ENCODE measurements at regions not wholly inside any gene's neighbourhood (a gene's known extent, or its start where the extent isn't known, plus 50 kb on each side); places are given as distances from the start of the nearest gene placed in this dataset.

DNA sequence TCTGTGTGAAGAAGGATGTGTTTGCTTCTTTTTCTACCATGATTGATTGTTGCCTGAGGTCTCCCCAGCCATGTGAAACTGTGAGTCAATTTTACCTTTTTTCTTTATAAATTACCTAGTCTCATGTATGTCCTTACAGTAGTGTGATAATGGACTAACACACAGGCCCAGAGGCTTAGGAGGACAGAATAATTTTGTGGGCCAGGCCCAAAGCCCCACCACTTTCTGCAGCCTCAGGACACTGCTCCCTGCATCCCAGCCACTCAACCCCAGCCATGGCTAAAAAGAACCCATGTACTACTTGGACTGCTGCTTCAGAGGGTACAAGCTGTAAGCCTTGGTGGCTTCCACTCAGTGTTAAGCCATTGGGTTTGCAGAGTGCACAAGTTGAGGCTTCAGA is 512.7 kb upstream of the CT83 start:
- no peaks in the 10 kb centered on the region for H3K4me1 ChIP-seq
- no peaks in the 10 kb centered on the region for H3K27me3 ChIP-seq (ENCODE audit: low read depth)
- H3K36me3 ChIP-seq = no peaks in the 10 kb centered on the region
- TF ChIP-seq, protein P1, sequence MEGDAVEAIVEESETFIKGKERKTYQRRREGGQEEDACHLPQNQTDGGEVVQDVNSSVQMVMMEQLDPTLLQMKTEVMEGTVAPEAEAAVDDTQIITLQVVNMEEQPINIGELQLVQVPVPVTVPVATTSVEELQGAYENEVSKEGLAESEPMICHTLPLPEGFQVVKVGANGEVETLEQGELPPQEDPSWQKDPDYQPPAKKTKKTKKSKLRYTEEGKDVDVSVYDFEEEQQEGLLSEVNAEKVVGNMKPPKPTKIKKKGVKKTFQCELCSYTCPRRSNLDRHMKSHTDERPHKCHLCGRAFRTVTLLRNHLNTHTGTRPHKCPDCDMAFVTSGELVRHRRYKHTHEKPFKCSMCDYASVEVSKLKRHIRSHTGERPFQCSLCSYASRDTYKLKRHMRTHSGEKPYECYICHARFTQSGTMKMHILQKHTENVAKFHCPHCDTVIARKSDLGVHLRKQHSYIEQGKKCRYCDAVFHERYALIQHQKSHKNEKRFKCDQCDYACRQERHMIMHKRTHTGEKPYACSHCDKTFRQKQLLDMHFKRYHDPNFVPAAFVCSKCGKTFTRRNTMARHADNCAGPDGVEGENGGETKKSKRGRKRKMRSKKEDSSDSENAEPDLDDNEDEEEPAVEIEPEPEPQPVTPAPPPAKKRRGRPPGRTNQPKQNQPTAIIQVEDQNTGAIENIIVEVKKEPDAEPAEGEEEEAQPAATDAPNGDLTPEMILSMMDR (IDR thresholded peaks at IDR 0.05; ENCODE audit: borderline replicate concordance) = no peak
- no peaks in the 10 kb centered on the region for H3K9me3 ChIP-seq (replicated peaks)
- H3K4me3 ChIP-seq = no peak overlapping the region
- intact Hi-C loops (cut with micrococcal nuclease) = no loop called here
- H3K27ac ChIP-seq (replicated peaks) = no peak overlapping the region
- no peak for DNase-seq

DNA sequence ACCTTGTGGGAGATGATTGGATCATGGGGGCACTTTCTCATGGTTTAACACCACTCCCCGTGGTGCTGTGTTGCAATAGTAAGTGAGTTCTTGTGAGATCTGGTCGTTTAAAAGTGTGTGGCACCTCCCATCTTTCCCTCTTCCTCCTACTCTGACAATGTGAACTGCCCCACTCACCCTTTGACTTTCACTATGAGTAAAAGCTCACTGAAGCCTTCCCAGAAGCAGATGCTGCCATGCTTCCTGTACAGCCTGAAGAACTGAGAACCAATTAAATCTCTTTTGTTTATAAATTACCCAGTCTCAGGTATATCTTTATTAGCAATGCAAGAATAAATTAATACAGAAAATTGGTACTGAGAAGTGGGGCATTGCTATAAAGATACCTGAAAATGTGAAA is 509.6 kb upstream of the CT83 start:
- intact Hi-C loops (cut with micrococcal nuclease) = no loop called here
- no peak for DNase-seq
- Histone ChIP-seq H3K27ac (replicated peaks) (no peak overlapping the region), H3K4me3 (no peak overlapping the region), H3K4me1 (no peaks in the 10 kb centered on the region), H3K36me3 (no peaks in the 10 kb centered on the region), H3K27me3 (ENCODE audit: low read depth) (no peaks in the 10 kb centered on the region), H3K9me3 (replicated peaks) (no peaks in the 10 kb centered on the region)
- TF ChIP-seq, protein P1 (IDR thresholded peaks at IDR 0.05; ENCODE audit: borderline replicate concordance) = no peak

DNA sequence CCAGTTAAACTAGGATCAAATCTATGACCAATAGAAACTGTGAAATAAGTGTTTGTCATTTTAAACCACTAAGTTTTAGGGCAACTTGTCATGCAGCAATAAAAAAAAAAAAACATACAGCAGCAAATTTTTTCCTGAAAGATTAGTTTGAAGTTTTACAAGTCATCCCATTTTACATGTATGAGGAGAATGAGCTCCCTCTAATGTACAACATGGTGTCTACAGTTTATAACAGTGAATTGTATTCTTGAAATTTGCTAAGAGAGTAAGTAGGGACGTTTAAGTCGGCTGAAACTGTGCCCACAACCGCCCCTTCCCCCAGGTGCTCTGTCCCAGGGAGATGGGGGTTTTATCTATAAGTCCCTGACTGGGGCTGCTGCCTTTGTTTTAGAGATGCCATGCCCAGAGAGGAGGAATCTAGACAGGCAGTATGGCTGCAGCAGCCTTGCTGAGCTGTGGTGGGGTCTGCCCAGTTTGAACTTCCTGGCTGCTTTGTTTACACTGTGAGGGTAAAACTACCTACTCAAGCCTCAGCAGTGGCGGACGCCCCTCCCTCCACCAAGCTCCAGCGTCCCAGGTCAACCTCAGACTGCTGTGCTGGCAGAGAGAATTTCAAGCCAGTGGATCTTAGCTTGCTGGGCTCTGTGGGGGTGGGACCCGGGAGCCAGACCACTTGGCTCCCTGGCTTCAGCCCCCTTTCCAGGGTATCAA is 499.3 kb upstream of the CT83 start:
- Histone ChIP-seq H3K4me1 (no peaks in the 10 kb centered on the region), H3K36me3 (no peaks in the 10 kb centered on the region), H3K4me3 (no peak overlapping the region), H3K27ac (replicated peaks) (no peak overlapping the region), H3K9me3 (replicated peaks) (no peaks in the 10 kb centered on the region), H3K27me3 (ENCODE audit: low read depth) (no peaks in the 10 kb centered on the region)
- intact Hi-C loops (cut with micrococcal nuclease) = no loop called here
- TF ChIP-seq, protein P1 (IDR thresholded peaks at IDR 0.05; ENCODE audit: borderline replicate concordance) = no peak
- no peak for DNase-seq

DNA sequence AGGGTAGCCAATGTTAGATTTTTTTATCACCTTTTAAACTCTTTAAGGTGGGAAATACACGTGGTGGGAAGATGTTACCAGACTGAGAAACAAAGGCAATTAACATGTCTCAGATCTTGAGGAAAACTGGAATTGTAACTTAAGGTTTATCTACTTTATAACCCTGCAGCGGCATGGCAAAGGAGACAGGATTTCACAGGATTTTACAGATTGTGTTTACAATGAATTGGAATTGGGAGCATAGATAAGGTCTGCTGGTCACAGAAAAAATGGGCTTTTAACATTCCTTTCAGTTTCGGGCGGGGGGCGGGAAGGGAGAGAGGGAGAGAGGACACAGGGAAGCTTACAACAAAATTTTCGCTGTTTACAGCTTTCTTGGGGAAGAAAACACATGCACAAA is 467.5 kb upstream of the CT83 start:
- intact Hi-C loops (cut with micrococcal nuclease) = no loop called here

DNA sequence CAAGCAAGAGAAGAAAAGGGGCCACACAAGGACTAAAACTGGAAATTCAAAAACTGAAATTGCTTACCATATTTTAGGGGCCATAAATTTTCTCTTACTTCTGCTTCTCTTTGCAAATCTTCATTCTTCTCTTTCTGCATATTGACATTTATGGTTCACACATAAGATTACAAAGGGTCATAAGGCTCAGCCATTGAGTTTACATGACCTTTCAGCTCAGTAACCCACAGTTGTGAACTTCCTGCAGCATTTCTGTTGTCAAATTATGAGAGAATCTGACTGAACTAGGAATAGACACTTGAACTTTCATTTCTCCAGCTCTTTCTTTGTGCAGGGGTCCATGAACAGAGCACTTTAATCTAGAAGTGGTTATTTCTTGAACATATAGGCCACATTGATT is 434.8 kb upstream of the CT83 start:
- Histone ChIP-seq H3K4me1 (no peaks in the 10 kb centered on the region), H3K9me3 (replicated peaks) (peaks cover 10% of the 10 kb centered on the region), H3K36me3 (no peaks in the 10 kb centered on the region), H3K27me3 (ENCODE audit: low read depth) (no peaks in the 10 kb centered on the region), H3K27ac (replicated peaks) (no peak overlapping the region), H3K4me3 (no peak overlapping the region)
- intact Hi-C loops (cut with micrococcal nuclease) = no loop called here
- TF ChIP-seq, protein P1 (IDR thresholded peaks at IDR 0.05; ENCODE audit: borderline replicate concordance) = no peak
- DNase-seq = no peak

More for the DNA sequence above, 467.5 kb upstream of the CT83 start:
- Histone ChIP-seq H3K27me3 (ENCODE audit: low read depth) (no peaks in the 10 kb centered on the region), H3K27ac (replicated peaks) (no peak overlapping the region), H3K36me3 (no peaks in the 10 kb centered on the region), H3K9me3 (replicated peaks) (no peaks in the 10 kb centered on the region), H3K4me3 (no peak overlapping the region), H3K4me1 (no peaks in the 10 kb centered on the region)
- TF ChIP-seq, protein P1 (IDR thresholded peaks at IDR 0.05; ENCODE audit: borderline replicate concordance) = no peak
- no peak for DNase-seq

Measured in left ventricle myocardium inferior (tissue), 1 donor.